GM18907 (cell line): ENCODE measurements at regions not wholly inside any gene's neighbourhood (a gene's known extent, or its start where the extent isn't known, plus 50 kb on each side); places are given as distances from the start of the nearest gene placed in this dataset.
"Not testable (repeated sequence)": the region's sequence is repeated elsewhere in the genome, so short reads cannot be mapped to it uniquely, and the experiment has no call there.

Source experiments
- ATAC-seq: cut with Tn5 transposase; IDR thresholded peaks from one replicate; pipeline ENCODE4 v1.9.1; 2021; ENCODE audit warnings: mild to moderate bottlenecking, moderate library complexity; ENCODE audit not compliant: unreplicated experiment

DNA sequence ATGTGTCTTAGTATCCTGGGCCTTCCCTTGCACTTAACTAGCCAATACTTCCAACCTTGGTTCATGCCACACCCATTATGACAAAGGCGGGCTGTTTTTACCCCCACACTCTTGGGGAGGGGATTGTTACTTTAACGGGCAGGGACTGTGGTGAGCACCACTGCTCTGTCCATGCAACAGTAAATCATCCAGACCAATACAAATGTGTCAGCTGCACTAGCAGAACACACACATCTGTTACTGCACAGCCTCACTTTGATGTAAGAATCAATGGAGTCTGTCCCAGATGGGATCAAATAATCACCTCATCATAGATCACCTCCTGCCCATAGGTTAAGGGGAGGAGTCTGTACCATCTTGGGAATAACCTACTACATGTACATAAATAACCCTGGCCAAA, 58.1 kb downstream of the NPAP1 start:
- ATAC-seq = no peak

DNA sequence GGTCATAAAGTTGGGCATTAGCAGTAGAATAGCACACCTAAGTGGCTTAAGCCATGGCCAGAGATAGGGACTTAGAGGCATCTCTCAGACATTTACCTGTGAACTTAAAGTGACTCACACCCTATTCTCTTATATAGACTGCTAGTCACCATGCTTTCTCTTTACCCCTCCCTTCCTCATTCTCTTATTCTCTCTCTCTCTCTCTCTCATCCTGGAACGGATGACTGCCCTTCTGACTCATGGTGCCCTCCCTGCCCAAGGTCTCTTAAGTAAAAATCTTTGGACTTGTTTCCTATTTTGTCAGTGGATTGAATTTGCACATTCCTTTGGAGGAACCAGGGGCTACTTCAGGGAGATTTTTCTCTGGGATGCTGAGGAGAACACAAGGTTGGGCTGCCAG, 58.8 kb downstream of the NPAP1 start:
- ATAC-seq = no peak

DNA sequence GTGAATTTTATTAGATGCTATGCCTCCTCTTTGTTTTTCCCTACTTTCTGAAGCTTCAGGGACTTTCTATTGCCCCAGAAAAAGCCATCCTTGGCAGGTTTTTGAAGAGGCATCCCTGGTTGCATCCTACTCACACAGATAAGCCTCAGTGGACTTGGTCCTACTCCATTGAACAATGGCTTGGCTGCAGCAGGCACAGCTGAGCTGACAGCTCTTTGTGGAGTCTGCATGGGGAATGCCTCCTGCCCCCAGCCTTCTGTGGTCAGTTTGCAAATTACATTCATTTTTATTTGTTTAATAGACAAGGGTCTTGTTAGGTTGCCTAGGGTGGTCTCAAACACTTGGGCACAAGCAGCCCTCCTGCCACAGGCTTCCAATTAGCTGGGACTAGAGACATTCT, 69.7 kb downstream of the NPAP1 start:
- ATAC-seq = no peak

DNA sequence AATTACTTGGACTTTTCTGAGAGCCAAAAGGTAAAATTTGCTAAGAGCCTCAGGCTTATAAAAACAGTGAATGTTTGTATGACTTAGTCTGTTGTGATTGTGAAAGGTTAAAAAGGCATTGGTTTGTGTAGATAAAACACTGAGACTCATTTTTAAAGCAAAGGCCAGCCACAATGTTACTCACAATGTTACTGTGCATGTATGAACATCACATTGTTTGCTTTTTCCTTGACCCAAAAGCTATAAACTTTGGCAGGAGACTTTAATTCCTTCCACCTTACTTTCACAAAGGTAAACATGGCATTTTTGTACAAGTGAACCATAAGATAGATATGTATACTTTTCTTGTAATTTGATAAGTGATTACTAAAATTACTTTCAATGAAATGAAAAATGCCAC, 70.5 kb downstream of the NPAP1 start:
- no peak for ATAC-seq

DNA sequence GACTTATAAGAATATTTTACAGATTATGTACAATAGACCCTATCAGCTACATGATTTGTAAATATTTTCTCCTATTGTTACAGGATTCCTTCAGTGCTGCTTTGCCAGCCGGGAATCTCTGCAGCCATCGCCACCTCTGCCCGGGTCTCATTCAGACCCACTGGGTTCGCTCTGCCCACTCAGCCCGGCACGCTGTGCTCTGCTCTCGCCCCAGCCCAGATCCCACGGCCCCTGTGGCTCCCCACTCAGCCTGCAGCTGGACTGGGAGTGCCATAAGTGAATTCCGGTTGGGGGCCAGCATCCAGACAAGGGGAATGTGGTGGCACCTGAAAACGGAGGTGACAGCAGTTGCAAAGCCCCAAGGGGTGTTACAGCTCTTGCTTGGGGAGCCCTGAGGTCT, 71.8 kb downstream of the NPAP1 start:
- ATAC-seq = no peak

DNA sequence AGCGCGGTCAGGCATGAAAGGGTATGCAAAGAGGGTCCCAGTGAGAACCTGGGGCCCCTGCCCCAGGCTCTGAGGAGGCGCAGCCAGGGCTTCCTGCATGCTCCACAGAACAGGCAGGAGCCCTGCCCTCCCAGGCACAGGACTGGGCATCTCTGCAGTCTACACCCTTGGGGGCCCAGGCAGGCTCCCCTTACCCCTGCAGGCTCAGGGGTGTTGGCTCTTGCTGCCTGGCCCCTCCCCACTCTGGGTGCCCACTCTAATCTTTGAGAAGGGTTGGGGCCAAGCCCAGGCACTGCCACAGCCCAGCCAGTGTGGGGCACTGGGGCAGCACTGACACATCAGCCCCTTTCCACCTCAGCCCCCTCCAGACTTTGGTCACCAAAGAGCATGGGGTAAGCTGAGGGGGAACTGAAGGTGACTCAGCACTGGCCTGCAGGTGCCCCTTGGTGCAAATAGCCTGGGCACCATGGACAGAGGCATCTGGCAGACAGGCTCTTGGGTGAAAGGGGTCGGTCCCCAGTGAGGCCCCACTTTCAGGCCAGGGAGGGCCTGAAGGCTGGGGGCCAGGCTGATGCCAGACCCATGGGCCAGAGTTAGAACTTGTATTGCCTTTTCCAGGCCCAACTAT, 73.4 kb downstream of the NPAP1 start:
- no peak for ATAC-seq

DNA sequence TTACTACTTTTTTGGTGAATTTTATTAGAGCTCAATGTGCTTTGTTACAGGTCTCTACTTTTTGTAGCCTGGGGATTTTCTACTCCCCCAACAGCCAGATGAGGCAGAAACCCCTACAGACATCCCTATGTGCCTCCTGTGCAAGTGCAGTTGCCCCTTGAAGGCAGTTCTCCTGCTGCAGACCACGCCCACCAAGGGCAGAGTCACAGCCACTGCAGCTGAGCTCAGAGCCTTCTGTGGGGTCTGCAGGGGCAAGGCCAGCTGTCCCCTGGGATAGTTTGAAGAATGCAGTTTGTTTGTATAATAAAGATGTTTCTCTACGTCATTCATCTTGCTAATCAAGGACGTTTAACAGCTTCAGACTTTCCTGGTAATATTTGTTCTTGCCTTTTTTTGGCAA, 76.8 kb downstream of the NPAP1 start:
- ATAC-seq = no peak

DNA sequence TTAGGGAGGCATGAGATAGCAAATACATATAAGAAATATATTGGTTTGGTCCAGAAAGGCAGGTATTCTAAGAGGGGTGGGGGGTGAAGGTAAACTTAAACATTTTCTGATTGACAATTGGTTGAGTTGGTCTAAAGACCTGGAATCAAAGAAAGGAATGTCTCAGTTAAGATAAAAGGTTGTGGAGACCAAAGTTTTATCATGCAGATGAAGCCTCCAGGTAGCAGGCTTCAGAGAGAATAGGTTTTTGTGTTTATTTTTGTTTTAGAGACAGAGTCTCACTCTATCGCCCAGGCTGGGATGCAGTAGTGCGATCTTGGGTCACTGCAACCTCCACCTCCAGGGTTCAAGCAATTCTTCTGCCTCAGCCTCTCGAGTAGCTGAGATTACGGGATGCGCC, 80.5 kb downstream of the NPAP1 start:
- no peak for ATAC-seq

DNA sequence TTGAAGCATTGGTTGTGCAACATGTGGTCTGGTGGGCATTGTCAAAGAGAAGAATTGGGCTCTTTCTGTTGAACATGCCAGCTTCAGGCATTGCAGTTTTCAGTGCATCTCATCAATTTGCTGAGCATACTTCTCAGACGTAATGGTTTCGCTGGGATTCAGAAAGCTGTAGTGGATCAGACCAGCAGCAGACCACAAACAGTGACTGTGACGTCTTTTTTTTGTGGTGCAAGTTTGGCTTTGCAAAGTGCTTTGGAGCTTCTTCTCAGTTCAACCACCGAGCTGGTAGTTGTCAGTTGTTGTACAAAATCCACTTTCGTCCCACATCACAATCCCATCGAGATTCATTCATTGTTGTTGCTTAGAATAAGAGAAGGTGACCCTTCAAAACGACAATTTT, 84.5 kb downstream of the NPAP1 start:
- no peak for ATAC-seq

DNA sequence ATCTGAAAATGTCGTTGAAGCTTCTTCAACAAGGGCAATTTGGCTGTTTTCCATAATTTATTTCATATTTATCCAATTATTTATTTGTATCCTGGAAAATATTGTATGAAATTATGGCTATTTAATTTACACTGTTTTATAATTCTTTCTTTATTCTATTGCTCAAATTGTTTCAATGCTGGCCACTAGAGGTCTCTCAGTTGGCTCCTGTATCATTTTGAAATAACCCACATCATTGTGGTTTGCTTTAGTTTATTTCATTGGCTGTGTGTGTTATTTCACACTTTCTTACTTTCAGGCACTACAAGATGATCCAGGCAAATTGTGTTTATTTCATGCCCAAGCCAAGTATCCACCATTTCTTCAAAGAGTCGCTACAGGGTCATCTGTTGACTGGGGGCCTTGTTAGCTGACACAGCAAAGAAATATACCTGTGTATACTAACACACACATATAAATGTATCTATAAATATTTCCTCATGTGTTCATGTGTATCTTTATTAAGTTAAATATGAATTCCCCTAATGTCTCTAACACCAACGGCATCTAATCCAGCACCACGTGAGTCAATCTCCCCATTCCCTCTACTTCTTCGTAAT, 86.2 kb downstream of the NPAP1 start:
- ATAC-seq = no peak

DNA sequence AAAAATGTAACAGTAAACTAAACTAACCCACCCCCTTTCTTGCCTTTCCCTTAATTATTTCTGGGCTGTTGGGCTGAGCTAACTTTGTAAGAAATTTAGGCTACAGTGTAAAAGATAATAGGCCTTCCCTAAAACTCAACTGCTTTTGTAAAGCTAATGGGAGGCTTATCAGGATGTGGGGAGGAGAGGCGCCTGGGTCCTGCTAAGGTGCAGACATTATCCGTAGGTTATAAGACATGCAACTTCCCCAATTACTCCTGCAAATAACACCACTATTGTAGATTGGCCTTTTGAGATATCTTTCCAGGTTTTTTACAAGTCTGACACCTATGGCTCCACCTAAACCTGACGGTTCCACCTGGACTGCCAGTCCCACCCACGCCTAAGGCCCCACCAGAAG, 88.3 kb downstream of the NPAP1 start:
- ATAC-seq = no peak

DNA sequence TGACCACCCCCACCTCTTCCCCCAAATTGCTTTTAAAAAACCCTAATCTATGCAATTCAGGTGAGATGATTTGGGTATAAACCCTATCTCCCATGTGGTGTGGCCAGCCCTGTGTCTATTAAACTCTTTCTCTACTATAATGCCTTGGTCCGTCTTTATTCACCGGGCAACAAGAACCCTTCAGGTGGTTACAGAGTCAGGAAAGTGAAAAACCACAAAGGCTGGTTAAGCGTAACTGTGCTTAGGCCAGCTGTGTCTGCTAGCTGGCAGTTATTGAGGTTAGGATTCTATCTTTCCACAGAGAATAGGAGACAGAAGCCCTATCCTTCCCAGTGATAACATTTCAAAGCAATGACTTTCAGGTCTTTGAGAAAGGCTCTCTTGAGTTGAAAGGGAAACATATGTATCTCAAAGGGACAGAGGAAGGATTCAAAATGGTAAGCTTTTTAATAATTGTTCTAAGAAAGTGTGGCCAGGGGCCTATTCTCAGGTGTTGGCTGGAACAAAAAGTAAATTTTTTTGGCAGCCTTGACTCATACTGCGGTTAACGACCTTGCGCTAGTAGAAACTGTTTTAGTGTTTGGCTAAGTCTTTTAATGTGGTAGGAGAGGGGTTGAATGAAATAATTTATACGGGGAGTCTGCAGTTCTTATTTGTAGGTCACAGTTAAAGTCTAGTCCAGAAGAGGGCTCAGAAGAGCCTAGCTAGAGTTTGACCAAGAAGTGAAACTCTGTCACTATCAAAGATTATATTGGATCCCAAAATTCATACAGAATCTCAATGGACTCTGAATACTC, 89.0 kb downstream of the NPAP1 start:
- ATAC-seq = no peak

DNA sequence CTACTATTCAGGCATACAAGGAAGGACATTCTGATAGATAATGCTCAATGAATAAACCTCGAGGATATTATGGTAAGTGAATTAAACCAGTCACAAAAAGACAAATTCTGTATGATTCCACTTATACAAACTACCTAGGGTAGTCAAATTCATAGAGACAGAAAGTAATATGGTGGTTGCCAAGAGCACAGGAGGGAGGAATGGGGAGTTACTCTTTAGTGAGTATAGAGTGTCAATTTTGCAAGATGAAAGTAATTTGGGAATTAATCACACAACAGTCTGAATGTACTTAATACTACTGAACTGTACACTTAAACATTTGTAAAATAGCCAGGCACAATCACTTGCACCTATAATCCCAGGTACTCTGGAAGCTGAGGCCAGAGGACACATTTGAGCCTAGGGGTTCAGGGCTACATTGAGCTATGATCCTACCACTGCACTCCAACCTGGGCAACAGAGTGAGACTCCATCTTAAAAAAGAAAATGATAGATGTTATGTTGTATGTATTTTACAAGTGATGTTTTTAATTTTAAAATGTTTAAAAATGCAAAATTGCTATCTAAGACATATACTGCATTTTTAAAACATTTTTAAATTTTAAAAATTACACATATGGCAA, 91.0 kb downstream of the NPAP1 start:
- ATAC-seq = no peak

DNA sequence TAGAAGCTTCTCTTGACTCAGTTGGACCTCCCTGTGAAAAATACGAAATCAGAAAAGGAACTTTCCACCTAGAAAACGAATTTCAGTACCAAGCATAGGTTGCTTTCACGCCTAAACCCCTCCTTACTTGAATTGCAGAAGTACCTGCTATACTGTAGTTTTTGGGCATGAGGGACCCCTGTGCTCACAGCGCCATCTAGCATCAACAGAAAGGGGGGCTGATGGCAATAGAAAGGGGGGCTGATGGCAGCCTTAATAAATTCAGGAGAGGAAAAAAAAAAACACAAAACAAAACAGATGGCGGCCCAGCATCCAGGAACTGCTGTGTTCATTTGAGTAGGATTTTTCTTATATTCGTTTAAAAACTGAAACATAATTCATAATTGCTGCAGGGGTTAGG, 96.7 kb downstream of the NPAP1 start:
- ATAC-seq = no peak

DNA sequence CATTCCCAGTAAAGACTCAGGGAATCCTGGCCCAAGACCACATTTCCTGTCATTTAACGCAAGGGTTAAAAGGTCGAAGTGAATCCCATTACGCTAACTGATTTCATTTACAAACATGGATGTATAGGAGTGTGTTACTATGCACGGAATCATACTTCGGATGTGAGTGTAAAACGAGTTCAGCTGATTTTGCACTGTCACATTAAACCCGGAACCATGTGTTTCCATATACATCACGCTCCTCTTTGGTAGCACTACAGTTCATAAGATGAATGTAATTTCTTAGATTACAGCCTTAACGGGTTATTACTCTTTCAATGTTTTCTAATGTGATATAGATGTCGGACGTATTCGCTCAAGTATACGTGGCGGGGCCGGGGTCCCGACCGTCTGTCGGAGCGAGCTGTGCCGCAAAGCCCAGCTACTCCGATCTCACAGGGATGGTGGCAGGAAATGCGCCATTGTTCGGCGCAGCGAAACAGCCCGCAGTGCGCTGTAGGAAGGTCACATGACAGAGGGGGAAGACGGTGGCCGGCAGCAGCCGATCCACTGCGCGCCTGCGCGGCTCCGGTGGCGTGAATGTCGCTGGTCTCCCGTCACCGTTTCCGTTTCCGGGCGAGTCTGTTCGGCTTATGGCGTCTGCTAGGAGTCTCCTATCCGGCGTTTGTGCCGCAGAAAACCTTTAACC, 97.3 kb downstream of the NPAP1 start:
- peak; percentile 46 for ATAC-seq

DNA sequence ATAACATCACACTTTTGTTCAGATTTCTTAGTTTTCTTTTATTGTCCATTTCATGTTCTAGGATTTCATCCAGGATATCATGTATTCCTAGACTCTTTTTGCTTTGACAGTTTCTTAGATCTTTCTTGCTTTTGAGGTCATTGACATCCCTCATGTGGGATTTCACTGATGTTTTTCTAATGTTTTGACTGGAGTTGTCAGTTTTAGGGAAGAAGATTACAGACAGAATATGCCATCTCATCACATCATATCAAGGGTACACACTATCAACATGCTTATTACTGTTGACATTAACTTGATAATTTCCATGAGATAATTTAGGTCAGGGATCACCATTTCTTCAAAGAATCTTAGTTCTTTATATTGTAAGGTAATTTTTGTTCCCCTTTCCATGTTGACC, 101.7 kb downstream of the NPAP1 start:
- no peak for ATAC-seq

DNA sequence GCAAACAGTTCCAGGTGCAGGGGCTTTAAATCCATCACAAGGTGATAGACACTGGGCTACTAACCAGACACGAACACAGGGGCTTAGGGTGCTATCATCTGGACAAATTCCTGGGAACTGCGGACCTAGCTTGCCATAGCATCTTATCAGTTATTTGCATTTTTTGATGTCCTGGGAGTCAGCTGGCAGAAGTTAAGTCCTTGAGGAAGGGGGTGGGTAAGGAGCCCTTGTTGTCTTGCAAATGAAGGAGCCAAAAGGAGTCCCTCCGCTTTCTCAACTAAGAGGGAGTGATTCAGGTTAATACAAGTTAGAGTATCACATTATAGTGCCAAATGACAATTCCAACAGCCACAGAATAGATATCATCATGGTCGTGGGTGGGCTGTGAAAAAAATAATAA, 108.9 kb downstream of the NPAP1 start:
- no peak for ATAC-seq

DNA sequence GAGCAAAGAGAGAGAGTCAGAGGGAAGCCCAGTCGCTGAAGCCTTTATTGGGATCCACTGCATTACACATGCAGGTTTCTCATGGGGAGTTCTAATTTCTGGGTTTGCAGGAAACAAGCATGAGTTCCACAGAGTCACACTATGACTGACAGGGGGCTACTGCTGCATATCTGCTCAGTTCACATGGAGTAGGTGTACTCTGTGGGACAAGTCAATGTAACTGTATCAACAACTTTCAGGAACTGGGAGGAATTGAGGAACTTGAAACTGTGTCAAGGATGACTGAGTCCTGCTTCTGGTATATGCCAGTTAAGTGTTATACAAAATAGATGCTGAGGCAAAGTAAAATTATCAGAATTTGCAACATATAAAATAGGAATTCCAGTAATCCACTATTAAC, 110.8 kb downstream of the NPAP1 start:
- no peak for ATAC-seq

DNA sequence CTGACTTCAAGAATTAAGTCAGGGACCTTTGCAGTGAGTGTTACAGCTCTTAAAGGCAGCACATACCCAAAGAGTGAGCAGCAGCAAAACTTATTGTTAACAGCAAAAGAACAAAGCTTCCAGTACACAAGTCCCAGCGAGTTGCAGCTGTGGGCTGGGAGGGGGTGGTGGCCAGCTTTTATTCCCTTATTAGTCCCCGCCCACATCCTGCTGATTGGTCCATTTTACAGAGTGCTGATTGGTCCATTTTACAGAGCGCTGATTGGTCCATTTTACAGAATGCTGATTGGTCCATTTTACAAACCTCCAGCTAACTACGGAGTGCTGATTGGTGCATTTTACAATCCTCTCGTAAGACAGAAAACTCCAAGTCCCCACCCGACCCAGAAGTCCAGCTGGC, 127.0 kb downstream of the NPAP1 start:
- ATAC-seq = not testable (repeated sequence)

DNA sequence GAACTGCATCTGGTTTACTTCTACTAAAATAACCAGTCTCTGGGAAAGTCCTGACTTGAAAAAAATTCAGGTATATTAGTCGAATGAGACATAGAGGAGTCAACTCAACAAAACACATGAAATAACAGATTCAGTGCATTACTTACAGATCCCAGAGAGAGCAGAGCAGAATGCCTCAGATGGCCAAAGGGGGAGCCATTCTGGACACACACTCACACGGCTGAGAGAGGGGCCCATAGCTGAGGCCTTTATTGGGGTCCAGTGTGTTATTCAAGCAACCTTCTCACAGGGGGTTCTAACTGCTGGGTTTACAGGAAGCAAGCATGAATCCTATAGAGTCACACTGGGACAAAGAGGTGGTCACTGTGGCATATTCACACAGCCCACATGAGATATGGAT, 135.1 kb upstream of the SNRPN start:
- no peak for ATAC-seq

DNA sequence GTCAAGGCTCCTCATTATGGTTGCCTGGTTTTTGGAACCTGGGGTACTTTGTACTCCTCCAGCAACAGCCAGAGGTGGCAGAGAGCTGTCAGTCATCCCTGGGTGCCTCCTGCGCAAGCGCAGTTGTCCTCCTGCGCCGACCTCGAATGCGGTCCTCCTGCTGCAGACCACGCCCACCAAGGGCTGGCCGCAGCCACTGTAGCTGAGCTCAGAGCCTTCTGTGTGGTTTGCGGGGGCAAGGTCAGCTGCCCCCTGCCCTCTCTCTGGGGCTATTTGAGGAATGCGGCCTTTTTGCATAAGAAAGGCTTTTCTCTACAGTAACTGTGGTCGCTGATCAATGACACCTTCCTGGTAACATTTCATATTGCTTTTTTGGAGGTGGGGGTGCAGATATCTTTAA, 131.3 kb upstream of the SNRPN start:
- ATAC-seq = no peak
